Neutrophil (primary cell): ENCODE measurements at regions not wholly inside any gene's neighbourhood (a gene's known extent, or its start where the extent isn't known, plus 50 kb on each side); places are given as distances from the start of the nearest gene placed in this dataset.

Source experiments
- H3K27ac ChIP-seq: fragments of 200-600 bp; sonication (generic); 2 replicates; pipeline ENCODE4 v1.5.1; 2016; ENCODE audit warnings: mild to moderate bottlenecking, moderate library complexity
- H3K27me3 ChIP-seq: fragments of 200-600 bp; sonication (generic); 2 replicates; pipeline ENCODE4 v1.6.0; 2016; ENCODE audit warnings: mild to moderate bottlenecking
- H3K36me3 ChIP-seq: fragments of 200-600 bp; sonication (generic); 2 replicates; pipeline ENCODE4 v1.5.1; 2017
- H3K4me1 ChIP-seq, 2 experiments: fragments of 200-600 bp in 1 of 2; sonication (generic) in 1 of 2; 1 replicate in 1 of 2; 2 replicates in 1 of 2; pipeline versions ENCODE4 v1.5.1 to v1.6.1; 2013 to 2016; ENCODE audit warnings: low read depth in 1 of 2, low read length in 1 of 2, mild to moderate bottlenecking in 1 of 2, moderate library complexity in 1 of 2; ENCODE audit not compliant: control insufficient read depth in 1 of 2, insufficient read depth in 1 of 2
- H3K4me3 ChIP-seq, 2 experiments: fragments of 200-600 bp in 1 of 2; sonication (generic) in 1 of 2; 1 replicate in 1 of 2; 2 replicates in 1 of 2; pipeline ENCODE4 v1.5.1; 2013 to 2016; ENCODE audit warnings: low read depth in 1 of 2, low read length in 1 of 2, mild to moderate bottlenecking in 1 of 2, moderate library complexity in 1 of 2
- H3K9me3 ChIP-seq: fragments of 200-600 bp; sonication (generic); 2 replicates; pipeline ENCODE4 v1.5.1; 2016
- TF ChIP-seq, protein P1 (sequence below): fragments of 200-600 bp; sonication (generic); IDR thresholded peaks from 2 replicates; pipeline ENCODE4 v1.5.1; 2016; ENCODE audit warnings: antibody characterized with exemption

DNA sequence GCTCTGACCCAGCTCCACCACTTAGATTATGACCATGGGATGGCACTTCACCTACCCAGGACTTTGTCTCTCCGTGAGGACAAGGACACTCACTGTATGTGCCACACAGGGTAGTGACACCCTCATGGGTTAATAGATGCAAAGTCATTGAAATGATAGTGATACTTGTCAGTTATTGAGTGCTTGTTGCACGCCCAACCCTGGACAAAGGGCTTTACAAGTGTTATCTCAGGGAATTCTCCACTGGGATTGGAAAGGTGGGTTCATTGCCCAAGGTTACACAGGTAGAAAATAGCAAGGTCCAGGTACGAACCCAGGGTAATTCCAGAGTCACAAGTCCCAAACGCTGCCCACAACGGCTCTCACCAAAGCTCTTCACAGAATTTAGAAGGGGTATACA lies 158.2 kb downstream of the TRIM29 start:
- Histone ChIP-seq H3K36me3 (no peaks in the 10 kb centered on the region), H3K27me3 (peaks cover 64% of the 10 kb centered on the region), H3K4me3 (no peak overlapping the region), H3K9me3 (no peaks in the 10 kb centered on the region), H3K4me1 (no peaks in the 10 kb centered on the region), H3K27ac (no peak overlapping the region)
- TF ChIP-seq, protein P1, sequence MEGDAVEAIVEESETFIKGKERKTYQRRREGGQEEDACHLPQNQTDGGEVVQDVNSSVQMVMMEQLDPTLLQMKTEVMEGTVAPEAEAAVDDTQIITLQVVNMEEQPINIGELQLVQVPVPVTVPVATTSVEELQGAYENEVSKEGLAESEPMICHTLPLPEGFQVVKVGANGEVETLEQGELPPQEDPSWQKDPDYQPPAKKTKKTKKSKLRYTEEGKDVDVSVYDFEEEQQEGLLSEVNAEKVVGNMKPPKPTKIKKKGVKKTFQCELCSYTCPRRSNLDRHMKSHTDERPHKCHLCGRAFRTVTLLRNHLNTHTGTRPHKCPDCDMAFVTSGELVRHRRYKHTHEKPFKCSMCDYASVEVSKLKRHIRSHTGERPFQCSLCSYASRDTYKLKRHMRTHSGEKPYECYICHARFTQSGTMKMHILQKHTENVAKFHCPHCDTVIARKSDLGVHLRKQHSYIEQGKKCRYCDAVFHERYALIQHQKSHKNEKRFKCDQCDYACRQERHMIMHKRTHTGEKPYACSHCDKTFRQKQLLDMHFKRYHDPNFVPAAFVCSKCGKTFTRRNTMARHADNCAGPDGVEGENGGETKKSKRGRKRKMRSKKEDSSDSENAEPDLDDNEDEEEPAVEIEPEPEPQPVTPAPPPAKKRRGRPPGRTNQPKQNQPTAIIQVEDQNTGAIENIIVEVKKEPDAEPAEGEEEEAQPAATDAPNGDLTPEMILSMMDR: no peak

DNA sequence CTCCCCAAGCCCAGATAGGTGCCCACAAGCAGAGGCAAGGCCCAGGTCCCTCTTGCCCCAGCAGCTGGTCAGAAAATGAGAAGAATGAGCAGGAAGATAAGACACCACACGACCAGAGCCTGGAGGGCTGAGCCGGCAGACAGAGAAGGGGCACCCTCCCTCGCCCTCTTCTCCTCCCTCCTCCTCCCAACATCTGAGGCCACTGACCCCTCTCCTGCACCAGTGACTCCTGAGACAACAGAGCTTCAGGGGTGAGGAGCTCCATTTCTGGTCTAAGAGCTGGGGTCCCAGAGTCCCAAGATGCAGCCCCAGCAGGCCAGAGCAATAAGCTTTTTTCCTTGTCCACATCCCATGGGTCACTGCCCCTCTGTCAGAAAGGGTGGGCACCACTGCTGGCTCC lies 159.2 kb downstream of the TRIM29 start:
- Histone ChIP-seq H3K4me1 (no peaks in the 10 kb centered on the region), H3K27me3 (peaks cover 72% of the 10 kb centered on the region), H3K27ac (no peak overlapping the region), H3K4me3 (no peak overlapping the region), H3K36me3 (no peaks in the 10 kb centered on the region), H3K9me3 (no peaks in the 10 kb centered on the region)
- TF ChIP-seq, protein P1: no peak

DNA sequence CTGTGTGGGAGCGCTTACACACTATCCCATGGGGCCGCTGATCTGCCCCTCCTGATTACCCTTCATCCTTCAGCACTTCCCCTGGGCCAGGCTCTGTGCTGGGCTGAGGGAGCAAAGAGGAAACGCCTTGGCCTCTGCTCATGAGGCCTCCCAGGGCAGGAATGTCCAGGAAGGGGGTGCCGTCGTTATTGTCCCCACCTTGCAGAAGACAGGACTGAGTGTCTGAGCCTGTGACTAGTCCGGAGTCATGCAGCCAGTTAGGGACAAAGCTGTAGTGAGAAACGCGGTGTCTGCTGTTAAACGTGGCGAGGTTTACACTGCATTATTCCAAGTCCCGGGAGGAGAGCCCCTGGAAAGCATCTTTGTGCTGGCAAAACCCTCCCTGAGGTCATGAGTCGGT lies 160.0 kb downstream of the TRIM29 start:
- Histone ChIP-seq H3K4me1 (no peaks in the 10 kb centered on the region), H3K27ac (no peak overlapping the region), H3K9me3 (no peaks in the 10 kb centered on the region), H3K27me3 (peaks cover 64% of the 10 kb centered on the region), H3K4me3 (no peak overlapping the region), H3K36me3 (no peaks in the 10 kb centered on the region)
- TF ChIP-seq, protein P1: no peak

DNA sequence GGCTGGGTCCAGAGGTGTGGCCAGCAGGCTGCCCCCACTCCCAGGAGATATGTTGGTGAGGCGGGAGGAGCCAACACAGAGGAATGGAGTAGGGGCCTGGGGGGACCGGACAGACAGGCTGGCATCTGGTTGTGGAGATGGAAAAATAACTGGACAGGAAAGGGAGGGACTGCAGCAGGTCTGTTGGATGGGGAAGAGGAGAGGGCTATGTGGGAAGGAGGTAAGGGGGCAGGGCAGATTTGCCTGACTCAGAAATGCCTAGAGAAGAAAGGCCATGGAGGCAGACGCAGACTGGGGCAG lies 160.4 kb downstream of the TRIM29 start:
- no peaks in the 10 kb centered on the region for H3K9me3 ChIP-seq
- peaks cover 63% of the 10 kb centered on the region for H3K27me3 ChIP-seq
- TF ChIP-seq, protein P1: no peak
- H3K4me3 ChIP-seq: no peak overlapping the region
- no peak overlapping the region for H3K27ac ChIP-seq
- H3K4me1 ChIP-seq: no peaks in the 10 kb centered on the region
- no peaks in the 10 kb centered on the region for H3K36me3 ChIP-seq

DNA sequence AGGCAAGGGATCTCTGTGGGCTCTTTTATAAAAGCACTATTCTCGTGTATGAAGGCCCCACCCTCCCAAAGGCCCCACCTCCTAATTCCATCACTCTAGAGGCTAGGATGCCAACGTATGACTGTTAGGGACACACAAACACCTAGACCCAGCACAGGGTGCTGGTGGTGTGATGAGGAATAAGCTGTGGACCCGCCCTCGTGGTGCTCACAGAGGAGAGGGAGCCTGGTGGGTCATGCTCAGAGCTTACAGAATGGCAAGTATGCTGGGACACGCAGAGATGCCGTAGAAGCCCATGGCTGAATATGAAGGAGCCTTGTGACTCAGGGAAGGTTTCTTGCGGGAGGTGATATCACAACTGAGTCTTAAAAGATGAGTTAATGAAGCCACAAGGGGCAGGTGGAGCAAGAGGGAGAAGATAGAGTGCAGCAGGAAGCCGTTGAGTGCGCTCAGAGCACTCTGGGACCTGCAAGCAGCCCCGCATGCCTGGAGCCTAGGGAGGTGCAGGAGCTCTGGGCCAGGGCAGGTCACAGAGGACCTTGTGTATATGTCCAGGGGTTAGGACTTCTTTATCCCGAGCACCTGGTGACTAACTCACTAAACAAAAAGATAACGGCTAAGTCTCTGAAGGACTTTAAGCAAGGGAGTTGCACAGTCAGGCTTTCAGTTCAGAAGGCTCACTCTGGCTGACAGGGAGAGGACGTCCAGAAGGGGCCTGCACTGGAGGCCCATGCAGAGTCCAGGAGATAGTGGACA lies 160.9 kb downstream of the TRIM29 start:
- H3K4me3 ChIP-seq: no peak overlapping the region
- TF ChIP-seq, protein P1: no peak
- H3K27ac ChIP-seq: no peak overlapping the region
- peaks cover 63% of the 10 kb centered on the region for H3K27me3 ChIP-seq
- no peaks in the 10 kb centered on the region for H3K4me1 ChIP-seq
- H3K9me3 ChIP-seq: no peaks in the 10 kb centered on the region
- no peaks in the 10 kb centered on the region for H3K36me3 ChIP-seq
